Stomach (tissue), 4 donors: ENCODE measurements at regions not wholly inside any gene's neighbourhood (a gene's known extent, or its start where the extent isn't known, plus 50 kb on each side); places are given as distances from the start of the nearest gene placed in this dataset.

Experiments
- CTCF ChIP-seq, 7 experiments: fragments of 450-650 bp in 4 of 7; fragments of 200-600 bp in 3 of 7; sonication (generic) in 3 of 7; IDR thresholded peaks; one replicate each; pipeline ENCODE4 v1.5.1; 2016 to 2019; ENCODE audit warnings: antibody characterized with exemption in 7 of 7, control low read depth in 2 of 7, mild to moderate bottlenecking in 1 of 7
- POLR2A ChIP-seq, 4 donors: fragments of 450-650 bp; IDR thresholded peaks; one replicate each; pipeline ENCODE4 v1.6.1; 2016; ENCODE audit warnings: antibody characterized with exemption in 4 of 4, control low read depth in 2 of 4, mild to moderate bottlenecking in 1 of 4, moderate library complexity in 1 of 4
- POLR2AphosphoS5 ChIP-seq, 3 donors: sonication (generic); formaldehyde crosslinking; IDR thresholded peaks; one replicate each; pipeline ENCODE4 v1.6.1; 2016; ENCODE audit warnings: antibody characterized with exemption in 3 of 3

GRCh38 chr6:4010048-4010447 is 68.9 kb downstream of the FAM217A start:
- no peak for TF ChIP-seq CTCF (IDR thresholded peaks at IDR 0.05)
- no peak for TF ChIP-seq POLR2A (IDR thresholded peaks at IDR 0.05)
- TF ChIP-seq POLR2AphosphoS5 (IDR thresholded peaks at IDR 0.05): no peak
